GM18951 (cell line): ENCODE measurements at regions not wholly inside any gene's neighbourhood (a gene's known extent, or its start where the extent isn't known, plus 50 kb on each side); places are given as distances from the start of the nearest gene placed in this dataset.
"Not testable (repeated sequence)": the region's sequence is repeated elsewhere in the genome, so short reads cannot be mapped to it uniquely, and the experiment has no call there.

ENCODE experiments used
- POLR2A ChIP-seq: IDR thresholded peaks from 4 replicates; pipeline ENCODE4 v1.6.1; 2011; ENCODE audit warnings: mild to moderate bottlenecking; ENCODE audit not compliant: insufficient read length, insufficient read depth; ENCODE audit errors: extremely low read depth
- in situ Hi-C: fragments of 300-500 bp; cut with MboI; formaldehyde crosslinking; loops from one replicate; pipeline ENCODE4 v1.12.0; 2022; ENCODE audit warnings: low sequenced_read_pairs, mixed read lengths, inconsistent platforms; ENCODE audit not compliant: unreplicated experiment

DNA sequence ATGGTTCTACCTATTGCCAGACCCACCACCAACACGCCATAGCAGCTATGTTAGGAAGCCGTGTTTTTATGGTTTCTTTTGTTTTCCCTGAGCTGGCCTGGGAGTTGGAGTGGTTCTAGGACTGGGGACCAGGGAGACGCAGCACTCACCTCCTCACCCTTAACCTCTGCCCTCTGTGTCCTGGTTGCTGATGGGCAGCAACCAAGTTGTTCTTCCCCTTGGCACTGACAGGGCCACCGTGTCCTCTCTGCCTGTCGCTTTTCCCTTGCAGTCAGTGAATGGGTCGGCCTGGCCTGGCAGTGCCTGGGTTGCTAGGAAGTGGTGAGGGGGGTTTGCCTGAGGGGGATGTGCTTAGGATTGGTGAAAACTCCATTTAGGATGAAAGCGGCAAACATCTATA, 197.1 kb upstream of the GATA6 start:
- TF ChIP-seq POLR2A = no peak
- in situ Hi-C loops = loop anchor here (25.0 kb wide), 1 partner anchor 485 kb away; no protein-coding TSS in a partner anchor

DNA sequence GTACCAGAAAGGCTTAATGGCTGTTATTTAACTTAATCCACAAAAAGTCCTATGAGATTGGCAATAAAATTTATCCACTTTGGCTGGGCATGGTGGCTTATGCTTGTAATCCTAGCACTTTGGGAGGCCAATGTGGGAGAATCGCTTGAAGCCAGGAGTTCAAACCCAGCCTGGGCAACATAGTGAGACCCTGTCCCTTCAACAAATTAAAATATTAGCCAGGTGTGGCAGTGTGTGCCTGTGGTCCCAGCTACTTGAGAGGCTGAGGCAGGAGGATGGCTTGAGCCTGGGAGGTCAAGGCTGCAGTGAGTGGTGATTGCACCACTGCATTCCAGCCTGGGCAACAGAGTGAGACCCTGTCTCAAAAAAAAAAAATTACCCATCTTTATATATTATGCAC, 193.4 kb upstream of the GATA6 start:
- in situ Hi-C loops = not testable (repeated sequence)

DNA sequence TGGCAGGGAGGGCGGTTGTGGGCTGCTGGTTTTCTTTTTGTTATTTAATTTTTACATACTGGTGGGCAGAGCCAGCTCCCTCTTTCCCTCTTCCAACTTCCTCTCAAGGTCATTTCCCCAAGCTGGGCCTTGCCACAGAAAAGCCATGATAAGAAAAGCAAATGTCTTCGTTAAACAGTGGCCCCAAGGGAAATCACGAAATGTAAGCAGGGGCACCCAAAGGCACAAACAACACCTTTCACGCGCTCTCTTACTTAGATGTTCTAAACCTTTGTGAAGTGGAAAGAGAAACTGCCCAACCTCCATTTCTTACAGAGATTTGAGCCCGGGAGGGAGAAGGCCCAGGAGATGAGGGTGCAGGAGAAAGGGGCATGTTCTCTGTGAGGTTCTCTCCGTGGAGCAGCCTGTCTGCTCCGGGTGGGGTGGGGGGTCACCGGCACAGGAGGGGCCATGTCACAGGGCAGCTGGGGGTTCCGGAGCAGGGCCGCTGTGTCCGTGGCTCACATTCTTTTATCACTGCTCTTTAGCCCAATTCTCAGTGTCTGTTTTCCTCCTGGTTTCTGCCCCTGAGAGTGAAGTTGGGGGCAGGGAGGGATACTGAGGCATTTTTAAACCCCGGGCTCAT, 190.7 kb upstream of the GATA6 start:
- in situ Hi-C loops = no loop called here
- TF ChIP-seq POLR2A = no peak

DNA sequence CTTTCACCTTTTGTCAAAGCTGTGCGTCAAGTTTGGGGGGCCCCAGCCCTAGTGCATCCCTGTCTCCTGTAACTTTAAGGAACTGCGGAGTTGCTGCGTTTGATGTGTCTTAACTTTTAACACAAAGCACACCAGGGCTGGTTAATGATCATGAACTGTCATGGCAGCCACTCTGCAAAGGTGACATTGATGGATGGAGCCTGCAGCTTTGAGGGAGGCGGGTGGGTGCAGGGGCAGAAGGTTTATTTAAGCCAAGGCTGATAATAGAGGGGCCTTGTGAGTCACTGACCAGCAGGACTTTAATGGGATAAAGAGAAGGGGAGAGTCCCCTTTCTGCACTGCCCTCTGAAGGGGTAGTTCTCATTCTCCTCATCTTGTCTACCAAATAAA, 190.2 kb upstream of the GATA6 start:
- in situ Hi-C loops = no loop called here
- no peak for TF ChIP-seq POLR2A

DNA sequence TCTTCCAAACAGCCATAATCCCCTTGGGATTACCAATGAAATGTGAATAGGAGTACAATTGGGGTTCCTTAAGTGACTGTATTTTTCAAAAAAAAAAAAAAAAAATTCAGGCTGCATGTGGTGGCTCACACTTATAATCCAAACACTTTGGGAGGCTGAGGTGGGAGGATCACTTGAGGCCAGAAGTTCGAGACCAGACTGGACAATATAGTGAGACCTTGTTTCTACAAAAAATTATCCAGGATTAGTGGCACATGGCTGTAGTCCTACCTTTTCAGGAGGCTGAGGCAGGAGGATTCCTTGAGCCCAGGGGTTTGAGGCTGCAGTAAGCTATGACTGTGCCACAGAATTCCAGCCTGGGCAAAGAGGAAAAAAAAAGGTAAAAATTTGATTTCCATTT, 189.6 kb upstream of the GATA6 start:
- TF ChIP-seq POLR2A = no peak
- in situ Hi-C loops = no loop called here

DNA sequence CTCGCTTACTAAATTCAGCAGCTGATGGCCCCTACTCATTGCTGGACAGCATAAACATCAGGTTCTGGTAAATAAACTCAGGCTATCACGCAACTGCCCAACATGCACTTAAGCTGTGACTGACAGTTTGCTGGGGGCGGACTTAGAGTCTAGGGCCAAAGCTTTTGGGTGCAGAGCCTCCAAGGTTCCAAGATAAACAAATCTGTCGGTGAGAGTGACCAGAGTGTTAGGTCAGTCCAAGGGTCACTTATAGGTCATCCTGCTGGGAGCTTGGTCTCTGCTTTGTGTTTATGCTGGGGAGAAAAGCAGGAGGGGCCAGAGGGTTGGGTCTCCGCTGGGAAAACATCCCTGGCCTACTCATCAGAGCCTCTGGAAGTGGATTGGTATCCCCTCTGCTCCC, 188.6 kb upstream of the GATA6 start:
- in situ Hi-C loops = no loop called here

DNA sequence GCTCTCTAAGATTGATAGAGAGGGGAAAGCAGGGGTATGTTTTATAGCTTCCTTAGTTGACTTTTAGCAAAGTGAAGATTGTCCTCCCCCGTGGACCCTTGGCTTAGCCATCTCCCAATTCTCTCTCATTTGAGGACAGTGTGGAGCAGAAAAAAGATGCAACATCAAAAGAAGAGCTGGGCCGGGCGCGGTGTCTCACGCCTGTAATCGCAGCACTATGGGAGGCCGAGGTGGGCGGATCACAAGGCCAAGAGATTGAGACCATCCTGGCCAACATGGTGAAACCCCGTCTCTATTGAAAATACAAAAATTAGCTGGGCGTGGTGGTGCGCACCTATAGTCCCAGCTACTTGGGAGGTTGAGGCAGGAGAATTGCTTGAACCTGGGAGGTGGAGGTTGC, 187.9 kb upstream of the GATA6 start:
- in situ Hi-C loops = not testable (repeated sequence)

More for the DNA sequence above, 188.6 kb upstream of the GATA6 start:
- TF ChIP-seq POLR2A = no peak

DNA sequence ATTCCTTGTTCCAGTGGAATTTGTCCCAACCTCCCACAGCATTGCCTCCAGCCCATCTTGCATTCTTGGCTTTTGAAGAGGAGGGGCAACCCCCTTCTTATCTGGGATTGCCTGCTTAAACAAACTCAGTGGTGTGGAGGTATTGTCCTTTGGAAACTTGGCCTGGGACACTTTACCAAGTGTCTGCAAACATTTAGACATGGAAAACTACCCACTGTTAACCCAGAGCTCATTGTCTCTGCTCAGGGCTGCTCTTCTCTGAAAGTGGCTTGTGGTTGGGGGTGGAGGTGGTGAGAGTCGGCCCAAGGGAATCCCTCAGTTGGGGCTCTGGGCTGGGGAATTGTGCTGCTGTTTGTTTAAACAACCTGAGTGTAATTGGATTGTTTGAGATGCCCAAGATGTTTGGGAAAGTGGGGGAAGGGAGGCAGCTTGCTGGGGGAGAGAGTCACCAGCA, 178.3 kb upstream of the GATA6 start:
- TF ChIP-seq POLR2A = no peak
- in situ Hi-C loops = no loop called here

DNA sequence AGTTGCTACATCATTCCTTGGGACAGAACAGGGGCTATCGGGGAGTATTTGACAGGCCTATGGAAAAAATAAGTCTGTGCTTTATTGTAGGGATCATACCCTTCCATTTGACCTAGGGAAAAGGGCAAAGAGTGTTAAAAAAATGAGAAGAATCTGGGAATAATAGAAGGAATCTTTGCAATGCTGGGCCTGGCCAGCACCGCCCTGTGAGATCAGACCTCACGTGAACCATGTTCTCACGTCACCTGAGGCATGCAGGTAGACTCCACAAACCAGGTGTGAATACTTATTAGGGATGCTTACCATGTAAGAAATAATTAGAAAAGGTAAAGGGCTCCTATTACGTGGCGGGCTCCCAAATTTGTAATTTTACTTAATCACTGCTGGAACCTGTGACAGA, 177.5 kb upstream of the GATA6 start:
- TF ChIP-seq POLR2A = no peak
- in situ Hi-C loops = no loop called here

DNA sequence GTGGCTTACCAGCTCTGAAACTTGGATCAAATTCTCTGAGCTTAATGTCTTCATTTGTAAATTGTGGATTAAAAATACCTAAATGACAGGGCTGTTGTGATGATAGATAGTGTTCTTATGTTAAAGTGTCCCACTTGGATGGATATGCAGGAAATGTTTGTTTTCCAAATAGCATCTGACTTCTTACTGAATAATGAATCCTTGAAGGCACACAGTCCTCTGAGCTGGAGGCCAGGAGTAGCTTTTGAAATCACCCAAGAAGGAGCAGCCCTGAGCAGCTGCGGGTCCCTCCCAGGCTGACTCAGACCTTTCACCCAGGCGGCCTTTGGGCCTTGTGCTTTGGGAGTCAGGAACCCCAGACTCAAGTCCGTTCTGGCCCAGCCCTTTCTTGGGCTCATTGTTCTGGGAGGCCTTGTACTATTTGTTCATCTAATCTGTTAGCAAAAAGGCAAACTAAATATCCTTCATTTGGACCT, 173.0 kb upstream of the GATA6 start:
- no peak for TF ChIP-seq POLR2A
- in situ Hi-C loops = no loop called here

DNA sequence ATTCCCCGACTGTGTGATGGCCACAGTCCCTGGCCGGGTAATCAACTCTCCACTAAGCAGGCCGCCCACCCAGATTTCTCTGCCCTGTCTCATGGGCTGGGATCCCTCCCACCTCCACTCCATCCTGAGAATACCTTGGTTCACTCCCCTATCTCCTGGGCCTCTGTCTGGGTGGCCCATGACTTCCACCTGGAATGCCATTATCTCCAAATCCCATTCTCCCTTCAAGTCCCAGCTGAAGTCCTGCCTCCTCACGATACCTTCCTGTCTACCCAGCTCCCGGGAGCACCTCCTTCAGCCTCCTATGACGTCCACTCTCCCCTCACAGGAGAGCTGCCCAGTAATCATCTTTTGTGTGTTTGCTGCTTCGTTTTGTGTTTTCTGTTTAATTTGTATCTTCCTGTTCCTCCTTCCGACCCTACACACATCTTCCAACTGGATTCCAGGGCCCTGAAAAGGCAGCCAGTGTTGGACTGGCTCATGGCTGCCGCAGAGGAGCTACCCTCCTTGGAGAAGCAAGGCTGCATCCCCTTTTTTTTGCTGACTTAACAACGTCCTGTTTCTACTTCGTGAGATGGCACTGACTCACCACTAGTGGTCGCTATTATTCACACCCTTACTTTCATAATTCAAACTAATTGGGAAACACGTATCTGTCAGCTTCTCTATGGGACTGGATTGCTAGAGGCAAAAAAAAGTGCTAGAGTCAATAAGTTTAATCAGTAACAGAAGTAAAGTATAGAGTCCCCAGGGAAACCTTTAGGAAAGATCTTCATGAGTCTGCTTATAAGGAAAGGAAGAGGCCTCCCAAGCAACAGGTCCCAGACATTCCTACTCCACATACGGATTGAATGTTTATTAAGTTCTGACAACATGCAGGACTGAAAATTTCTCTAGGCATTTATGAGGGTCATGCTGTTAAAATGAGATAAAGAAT, 171.9 kb upstream of the GATA6 start:
- TF ChIP-seq POLR2A = no peak
- in situ Hi-C loops = no loop called here

DNA sequence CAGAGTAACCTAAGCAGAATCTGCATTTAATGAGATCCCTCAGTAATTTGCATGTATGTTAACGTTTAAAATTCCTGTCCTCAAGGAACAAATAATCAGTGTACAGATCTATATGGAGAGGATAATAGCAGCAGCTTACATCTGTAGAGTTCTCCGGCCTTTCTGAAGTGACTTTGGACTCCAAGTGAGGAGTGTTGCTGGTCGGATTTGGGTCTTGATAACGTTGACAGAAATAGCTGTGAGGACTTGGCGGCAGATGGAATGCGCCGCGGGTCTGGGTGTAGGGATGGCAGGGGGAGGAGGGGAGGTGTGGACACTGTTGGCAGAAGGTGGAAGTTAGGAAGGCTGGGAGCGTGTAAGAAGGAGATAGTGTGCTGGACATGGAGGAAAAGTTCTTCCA, 170.9 kb upstream of the GATA6 start:
- TF ChIP-seq POLR2A = no peak
- in situ Hi-C loops = no loop called here

DNA sequence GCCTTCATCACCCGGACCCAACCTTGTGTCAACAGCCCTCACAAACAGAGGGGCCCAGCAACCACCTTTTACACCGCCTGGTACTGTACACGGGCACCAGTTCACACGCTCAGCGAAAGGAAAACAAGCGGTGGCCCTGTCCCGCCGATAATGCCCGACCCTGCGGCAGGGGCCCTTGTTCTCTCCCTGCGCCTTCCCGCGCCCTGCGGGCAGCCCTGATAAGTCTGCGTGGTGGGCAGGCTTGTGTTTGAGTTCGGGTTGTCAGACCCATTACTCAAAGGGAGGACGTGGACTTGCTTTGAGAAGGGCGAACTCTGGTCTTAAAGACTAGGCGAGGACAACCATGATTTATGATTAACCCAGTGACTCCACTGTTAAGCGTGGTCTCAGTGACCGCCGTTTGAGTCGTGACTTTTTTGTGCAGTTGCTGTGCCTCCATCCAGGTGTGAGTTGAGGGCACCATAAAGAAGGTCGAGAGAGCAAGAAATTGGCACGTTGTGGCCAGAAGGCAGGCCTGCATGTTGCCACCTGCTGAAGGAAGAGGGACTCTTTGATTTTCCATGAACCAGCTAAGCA, 167.4 kb upstream of the GATA6 start:
- in situ Hi-C loops = no loop called here
- TF ChIP-seq POLR2A = no peak
